MM.1S (cell line): ENCODE measurements at regions not wholly inside any gene's neighbourhood (a gene's known extent, or its start where the extent isn't known, plus 50 kb on each side); places are given as distances from the start of the nearest gene placed in this dataset.

Experiments
- DNase-seq: peaks from one replicate; pipeline ENCODE4 v3.0.0-alpha.2; 2015
- H2AFZ ChIP-seq: fragments of 300-600 bp; sonication (generic); 2 replicates; pipeline ENCODE4 v1.6.0; 2016; ENCODE audit warnings: antibody characterized with exemption, low read length
- H3F3A ChIP-seq: fragments of 300-600 bp; sonication (generic); 2 replicates; pipeline ENCODE4 v1.6.1; 2016; ENCODE audit warnings: mild to moderate bottlenecking, antibody characterized with exemption, low read length, moderate library complexity, mixed read lengths; ENCODE audit not compliant: insufficient read depth
- H3K27ac ChIP-seq: fragments of 300-600 bp; sonication (generic); 2 replicates; pipeline ENCODE4 v1.5.1; 2016; ENCODE audit warnings: mild to moderate bottlenecking, low read length
- H3K27me3 ChIP-seq: fragments of 300-600 bp; sonication (generic); replicated peaks from 2 replicates; pipeline ENCODE4 v1.6.0; 2016; ENCODE audit warnings: low read length; ENCODE audit not compliant: insufficient read depth
- H3K36me3 ChIP-seq: fragments of 300-600 bp; sonication (generic); replicated peaks from 2 replicates; pipeline ENCODE4 v1.6.1; 2016; ENCODE audit warnings: mild to moderate bottlenecking, low read length, mixed read lengths; ENCODE audit not compliant: insufficient read depth
- H3K4me1 ChIP-seq: fragments of 300-600 bp; sonication (generic); 2 replicates; pipeline ENCODE4 v1.6.1; 2016; ENCODE audit warnings: low read length, mixed read lengths
- H3K4me2 ChIP-seq: fragments of 300-600 bp; sonication (generic); 2 replicates; pipeline ENCODE4 v1.6.0; 2016; ENCODE audit warnings: low read depth, low read length
- H3K4me3 ChIP-seq: fragments of 300-600 bp; sonication (generic); 2 replicates; pipeline ENCODE4 v1.5.1; 2016; ENCODE audit warnings: low read length, mixed read lengths
- H3K79me2 ChIP-seq: fragments of 300-600 bp; sonication (generic); 2 replicates; pipeline ENCODE4 v1.6.1; 2016; ENCODE audit warnings: mixed run types, low read length, mixed read lengths
- H3K9ac ChIP-seq: fragments of 300-600 bp; sonication (generic); 2 replicates; pipeline ENCODE4 v1.6.1; 2016; ENCODE audit warnings: low read length, mixed read lengths
- H3K9me2 ChIP-seq: fragments of 300-600 bp; sonication (generic); replicated peaks from 2 replicates; pipeline ENCODE4 v1.6.1; 2016; ENCODE audit warnings: mild to moderate bottlenecking, low read length, mixed read lengths; ENCODE audit not compliant: insufficient read depth
- H3K9me3 ChIP-seq: fragments of 300-600 bp; sonication (generic); replicated peaks from 2 replicates; pipeline ENCODE4 v1.6.1; 2016; ENCODE audit warnings: mild to moderate bottlenecking, low read length, mixed read lengths; ENCODE audit not compliant: insufficient read depth
- H4K20me1 ChIP-seq: fragments of 300-600 bp; sonication (generic); 2 replicates; pipeline ENCODE4 v1.6.1; 2016; ENCODE audit warnings: mild to moderate bottlenecking, low read length, moderate library complexity, mixed read lengths; ENCODE audit not compliant: insufficient read depth
- CTCF ChIP-seq: fragments of 300-600 bp; sonication (generic); IDR thresholded peaks from 2 replicates; pipeline ENCODE4 v1.5.1; 2016; ENCODE audit warnings: antibody characterized with exemption, low read length, mixed read lengths
- EZH2 ChIP-seq: fragments of 300-600 bp; sonication (generic); optimal IDR thresholded peaks from 2 replicates; pipeline ENCODE3; 2017; ENCODE audit warnings: low read depth, mild to moderate bottlenecking, antibody characterized with exemption, low read length, mixed read lengths
- EZH2phosphoT487 ChIP-seq: fragments of 300-600 bp; sonication (generic); IDR thresholded peaks from 2 replicates; pipeline ENCODE4 v1.6.1; 2018; ENCODE audit warnings: antibody characterized with exemption, low read length

DNA sequence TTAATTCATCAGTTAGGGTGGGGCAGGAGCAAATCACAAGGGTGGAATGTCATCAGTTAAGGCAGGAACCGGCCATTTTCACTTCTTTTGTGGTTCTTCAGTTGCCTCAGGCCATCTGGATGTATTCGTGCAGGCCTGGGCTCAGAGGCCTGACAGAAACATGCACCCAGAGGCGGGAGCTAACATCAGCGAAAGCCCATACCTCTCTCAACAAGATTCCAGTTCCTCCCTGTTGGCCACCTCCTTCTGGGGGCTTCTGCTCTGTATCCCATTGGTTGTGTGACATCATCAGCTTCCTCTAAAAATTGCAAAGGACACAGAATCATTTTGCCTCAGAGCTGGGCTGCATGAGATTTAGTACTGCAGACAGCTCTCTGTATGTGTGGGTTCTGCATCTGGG lies 134.3 kb downstream of the ZNF664 start:
- no peak overlapping the region for H3K4me2 ChIP-seq
- no peak overlapping the region for H3K27ac ChIP-seq
- no peak overlapping the region for H2AFZ ChIP-seq
- no peaks in the 10 kb centered on the region for H3K9me3 ChIP-seq
- H3K9me2 ChIP-seq = no peaks in the 10 kb centered on the region
- H3K79me2 ChIP-seq = no peaks in the 10 kb centered on the region
- no peaks in the 10 kb centered on the region for H3K27me3 ChIP-seq
- H3K4me3 ChIP-seq = no peak overlapping the region
- no peaks in the 10 kb centered on the region for H3K36me3 ChIP-seq
- H3F3A ChIP-seq = no peaks in the 10 kb centered on the region
- H4K20me1 ChIP-seq = no peaks in the 10 kb centered on the region
- no peak for DNase-seq
- peaks cover 4% of the 10 kb centered on the region; the same call in 1 of the 2 replicates for H3K4me1 ChIP-seq
- TF ChIP-seq EZH2 = no peak
- TF ChIP-seq EZH2phosphoT487 = no peak
- TF ChIP-seq CTCF = no peak
- no peak overlapping the region for H3K9ac ChIP-seq

DNA sequence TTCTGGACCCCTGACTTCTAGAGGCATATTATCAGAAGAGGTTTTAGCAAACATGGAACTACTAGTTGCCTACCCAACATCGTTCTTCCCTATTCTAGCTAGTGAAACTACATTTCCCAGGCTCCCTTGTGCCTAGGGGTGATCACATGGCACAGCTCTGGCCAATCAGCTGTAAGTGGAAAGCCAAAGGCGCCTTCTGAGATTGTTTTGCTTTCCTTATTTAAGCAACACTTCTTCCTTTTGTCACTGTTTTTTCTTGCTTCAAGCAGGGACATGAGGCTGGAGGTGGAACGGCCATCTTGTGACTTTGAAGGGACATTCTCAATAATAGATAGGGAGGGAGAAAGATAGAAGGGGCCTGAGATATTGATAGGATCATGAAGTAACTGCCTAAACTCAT lies 136.7 kb downstream of the ZNF664 start:
- no peaks in the 10 kb centered on the region for H3F3A ChIP-seq
- H3K9me2 ChIP-seq = no peaks in the 10 kb centered on the region
- no peaks in the 10 kb centered on the region for H4K20me1 ChIP-seq
- H3K27ac ChIP-seq = no peak overlapping the region
- H3K79me2 ChIP-seq = no peaks in the 10 kb centered on the region
- no peak for TF ChIP-seq EZH2phosphoT487
- TF ChIP-seq EZH2 = no peak
- TF ChIP-seq CTCF = no peak
- H3K4me2 ChIP-seq = peak overlapping the region; percentile 21; the same call in 1 of the 2 replicates
- H3K4me3 ChIP-seq = no peak overlapping the region; the same call in 1 of the 2 replicates
- no peaks in the 10 kb centered on the region for H3K27me3 ChIP-seq
- H3K9ac ChIP-seq = no peak overlapping the region
- peaks cover 4% of the 10 kb centered on the region; the same call in 1 of the 2 replicates for H3K4me1 ChIP-seq
- H3K36me3 ChIP-seq = no peaks in the 10 kb centered on the region
- DNase-seq = peak; percentile 66
- peak overlapping the region; percentile 56 for H2AFZ ChIP-seq
- no peaks in the 10 kb centered on the region for H3K9me3 ChIP-seq

DNA sequence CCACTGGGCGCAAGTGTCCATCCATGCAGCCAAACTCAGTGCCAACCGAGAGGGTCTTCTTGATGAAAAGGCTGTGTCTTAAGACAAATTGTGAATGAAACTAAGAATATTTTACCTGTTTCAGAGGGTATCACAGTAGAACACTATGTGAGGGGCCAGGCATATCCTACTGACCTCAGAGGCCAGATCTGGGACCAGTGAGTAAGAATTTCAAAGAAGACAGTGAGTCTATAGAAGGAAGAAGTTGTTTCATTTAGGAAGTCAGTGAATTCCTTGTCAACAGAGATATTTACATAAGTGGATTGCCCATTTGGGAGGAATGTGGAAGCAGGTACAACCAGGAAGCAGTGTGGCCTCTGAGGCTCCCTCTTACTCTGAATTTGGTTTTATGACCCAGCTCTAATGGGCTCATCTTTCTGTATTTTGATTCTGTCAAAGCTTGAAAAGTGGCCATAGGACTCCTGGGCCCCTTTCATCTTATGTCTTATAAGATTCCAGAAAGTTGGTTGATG lies 137.4 kb downstream of the ZNF664 start:
- TF ChIP-seq EZH2phosphoT487 (no peak), CTCF (no peak), EZH2 (no peak)
- no peaks in the 10 kb centered on the region for H3K79me2 ChIP-seq
- no peak overlapping the region for H3K27ac ChIP-seq
- H3K4me3 ChIP-seq = no peak overlapping the region
- H3K4me2 ChIP-seq = peak overlapping the region; percentile 21; the same call in 1 of the 2 replicates
- H3K9me2 ChIP-seq = no peaks in the 10 kb centered on the region
- H4K20me1 ChIP-seq = no peaks in the 10 kb centered on the region
- peak overlapping the region; percentile 56 for H2AFZ ChIP-seq
- H3K4me1 ChIP-seq = peaks cover 4% of the 10 kb centered on the region; the same call in 1 of the 2 replicates
- H3K27me3 ChIP-seq = no peaks in the 10 kb centered on the region
- no peak for DNase-seq
- H3K36me3 ChIP-seq = no peaks in the 10 kb centered on the region
- no peaks in the 10 kb centered on the region for H3F3A ChIP-seq
- H3K9ac ChIP-seq = no peak overlapping the region
- H3K9me3 ChIP-seq = no peaks in the 10 kb centered on the region
